MM.1S (cell line): ENCODE measurements at regions not wholly inside any gene's neighbourhood (a gene's known extent, or its start where the extent isn't known, plus 50 kb on each side); places are given as distances from the start of the nearest gene placed in this dataset.
"Not testable (repeated sequence)": the region's sequence is repeated elsewhere in the genome, so short reads cannot be mapped to it uniquely, and the experiment has no call there.

Experiments
- DNase-seq: peaks from one replicate; pipeline ENCODE4 v3.0.0-alpha.2; 2015
- H2AFZ ChIP-seq: fragments of 300-600 bp; sonication (generic); 2 replicates; pipeline ENCODE4 v1.6.0; 2016; ENCODE audit warnings: antibody characterized with exemption, low read length
- H3F3A ChIP-seq: fragments of 300-600 bp; sonication (generic); 2 replicates; pipeline ENCODE4 v1.6.1; 2016; ENCODE audit warnings: mild to moderate bottlenecking, antibody characterized with exemption, low read length, moderate library complexity, mixed read lengths; ENCODE audit not compliant: insufficient read depth
- H3K27ac ChIP-seq: fragments of 300-600 bp; sonication (generic); 2 replicates; pipeline ENCODE4 v1.5.1; 2016; ENCODE audit warnings: mild to moderate bottlenecking, low read length
- H3K27me3 ChIP-seq: fragments of 300-600 bp; sonication (generic); replicated peaks from 2 replicates; pipeline ENCODE4 v1.6.0; 2016; ENCODE audit warnings: low read length; ENCODE audit not compliant: insufficient read depth
- H3K36me3 ChIP-seq: fragments of 300-600 bp; sonication (generic); replicated peaks from 2 replicates; pipeline ENCODE4 v1.6.1; 2016; ENCODE audit warnings: mild to moderate bottlenecking, low read length, mixed read lengths; ENCODE audit not compliant: insufficient read depth
- H3K4me1 ChIP-seq: fragments of 300-600 bp; sonication (generic); 2 replicates; pipeline ENCODE4 v1.6.1; 2016; ENCODE audit warnings: low read length, mixed read lengths
- H3K4me2 ChIP-seq: fragments of 300-600 bp; sonication (generic); 2 replicates; pipeline ENCODE4 v1.6.0; 2016; ENCODE audit warnings: low read depth, low read length
- H3K4me3 ChIP-seq: fragments of 300-600 bp; sonication (generic); 2 replicates; pipeline ENCODE4 v1.5.1; 2016; ENCODE audit warnings: low read length, mixed read lengths
- H3K79me2 ChIP-seq: fragments of 300-600 bp; sonication (generic); 2 replicates; pipeline ENCODE4 v1.6.1; 2016; ENCODE audit warnings: mixed run types, low read length, mixed read lengths
- H3K9ac ChIP-seq: fragments of 300-600 bp; sonication (generic); 2 replicates; pipeline ENCODE4 v1.6.1; 2016; ENCODE audit warnings: low read length, mixed read lengths
- H3K9me2 ChIP-seq: fragments of 300-600 bp; sonication (generic); replicated peaks from 2 replicates; pipeline ENCODE4 v1.6.1; 2016; ENCODE audit warnings: mild to moderate bottlenecking, low read length, mixed read lengths; ENCODE audit not compliant: insufficient read depth
- H3K9me3 ChIP-seq: fragments of 300-600 bp; sonication (generic); replicated peaks from 2 replicates; pipeline ENCODE4 v1.6.1; 2016; ENCODE audit warnings: mild to moderate bottlenecking, low read length, mixed read lengths; ENCODE audit not compliant: insufficient read depth
- H4K20me1 ChIP-seq: fragments of 300-600 bp; sonication (generic); 2 replicates; pipeline ENCODE4 v1.6.1; 2016; ENCODE audit warnings: mild to moderate bottlenecking, low read length, moderate library complexity, mixed read lengths; ENCODE audit not compliant: insufficient read depth
- CTCF ChIP-seq: fragments of 300-600 bp; sonication (generic); IDR thresholded peaks from 2 replicates; pipeline ENCODE4 v1.5.1; 2016; ENCODE audit warnings: antibody characterized with exemption, low read length, mixed read lengths
- EZH2 ChIP-seq: fragments of 300-600 bp; sonication (generic); optimal IDR thresholded peaks from 2 replicates; pipeline ENCODE3; 2017; ENCODE audit warnings: low read depth, mild to moderate bottlenecking, antibody characterized with exemption, low read length, mixed read lengths
- EZH2phosphoT487 ChIP-seq: fragments of 300-600 bp; sonication (generic); IDR thresholded peaks from 2 replicates; pipeline ENCODE4 v1.6.1; 2018; ENCODE audit warnings: antibody characterized with exemption, low read length

GRCh38 chr2:118372886-118373830 is 284.9 kb downstream of the INSIG2 start:
- no peak overlapping the region for H3K27ac ChIP-seq
- H4K20me1 ChIP-seq, result no peaks in the 10 kb centered on the region
- no peaks in the 10 kb centered on the region for H3K27me3 ChIP-seq
- no peaks in the 10 kb centered on the region for H3K36me3 ChIP-seq
- no peak for DNase-seq
- H3K9me3 ChIP-seq, result no peaks in the 10 kb centered on the region
- H3K79me2 ChIP-seq, result no peaks in the 10 kb centered on the region
- no peaks in the 10 kb centered on the region for H3K9me2 ChIP-seq
- no peak overlapping the region for H2AFZ ChIP-seq
- H3K4me1 ChIP-seq, result no peaks in the 10 kb centered on the region
- H3F3A ChIP-seq, result no peaks in the 10 kb centered on the region
- H3K9ac ChIP-seq, result no peak overlapping the region
- no peak overlapping the region for H3K4me3 ChIP-seq
- TF ChIP-seq EZH2, result no peak
- no peak for TF ChIP-seq EZH2phosphoT487
- TF ChIP-seq CTCF, result no peak
- H3K4me2 ChIP-seq, result no peak overlapping the region

GRCh38 chr2:118371515-118371914 is 283.2 kb downstream of the INSIG2 start:
- no peak overlapping the region for H3K27ac ChIP-seq
- no peaks in the 10 kb centered on the region for H4K20me1 ChIP-seq
- peak; percentile 61 for TF ChIP-seq CTCF
- TF ChIP-seq EZH2, result no peak
- no peak for TF ChIP-seq EZH2phosphoT487
- H3K4me3 ChIP-seq, result no peak overlapping the region
- peak; percentile 52 for DNase-seq
- H3K9me2 ChIP-seq, result no peaks in the 10 kb centered on the region
- H3K9me3 ChIP-seq, result no peaks in the 10 kb centered on the region
- H3K79me2 ChIP-seq, result no peaks in the 10 kb centered on the region
- no peak overlapping the region for H3K4me2 ChIP-seq
- no peak overlapping the region for H2AFZ ChIP-seq
- no peaks in the 10 kb centered on the region for H3K36me3 ChIP-seq
- H3F3A ChIP-seq, result no peaks in the 10 kb centered on the region
- H3K9ac ChIP-seq, result no peak overlapping the region
- no peaks in the 10 kb centered on the region for H3K27me3 ChIP-seq
- H3K4me1 ChIP-seq, result no peaks in the 10 kb centered on the region

- H4K20me1 ChIP-seq, H3K79me2 ChIP-seq, H3K4me3 ChIP-seq, H3K27me3 ChIP-seq, H2AFZ ChIP-seq, H3F3A ChIP-seq, H3K27ac ChIP-seq, H3K36me3 ChIP-seq, H3K4me1 ChIP-seq, DNase-seq, H3K9ac ChIP-seq, H3K9me2 ChIP-seq, H3K9me3 ChIP-seq, H3K4me2 ChIP-seq: not testable (repeated sequence)
Measured at GRCh38 chr2:118369521-118369920, 281.2 kb downstream of the INSIG2 start.

- TF ChIP-seq CTCF (no peak), EZH2phosphoT487 (no peak), EZH2 (no peak)
- no peak overlapping the region for H3K4me2 ChIP-seq
- H3K9me3 ChIP-seq, result no peaks in the 10 kb centered on the region
- no peak overlapping the region for H3K4me3 ChIP-seq
- no peak overlapping the region for H3K27ac ChIP-seq
- no peak for DNase-seq
- no peaks in the 10 kb centered on the region for H3K79me2 ChIP-seq
- no peaks in the 10 kb centered on the region for H3F3A ChIP-seq
- H2AFZ ChIP-seq, result no peak overlapping the region
- no peaks in the 10 kb centered on the region for H3K36me3 ChIP-seq
- no peaks in the 10 kb centered on the region for H3K4me1 ChIP-seq
- no peak overlapping the region for H3K9ac ChIP-seq
- no peaks in the 10 kb centered on the region for H4K20me1 ChIP-seq
- no peaks in the 10 kb centered on the region for H3K27me3 ChIP-seq
- H3K9me2 ChIP-seq, result no peaks in the 10 kb centered on the region
Measured at GRCh38 chr2:118363604-118364003, 275.3 kb downstream of the INSIG2 start.
